OCI-LY3 (cell line): ENCODE measurements at regions not wholly inside any gene's neighbourhood (a gene's known extent, or its start where the extent isn't known, plus 50 kb on each side); places are given as distances from the start of the nearest gene placed in this dataset.
A peak's percentile ranks its signal among the peaks of the same experiment; 100 is the strongest.

Source experiments
- H2AFZ ChIP-seq: fragments of 200-600, 300-600 bp; shearing (Covaris generic); 2 replicates; pipeline ENCODE4 v1.6.0; 2014; ENCODE audit warnings: antibody characterized with exemption, low read depth, low read length
- H3K27ac ChIP-seq: fragments of 200-600, 300-600 bp; sonication (generic); 2 replicates; pipeline ENCODE4 v1.5.1; 2014; ENCODE audit warnings: mild to moderate bottlenecking, low read length, moderate library complexity, mixed read lengths
- H3K27me3 ChIP-seq: fragments of 200-600, 300-600 bp; sonication (generic); 2 replicates; pipeline ENCODE4 v1.6.1; 2014; ENCODE audit warnings: low read depth, low read length, mixed read lengths
- H3K36me3 ChIP-seq: fragments of 200-600, 300-600 bp; sonication (generic); replicated peaks from 2 replicates; pipeline ENCODE3; 2014; ENCODE audit warnings: low read depth, low read length, mixed read lengths
- H3K4me1 ChIP-seq: fragments of 300-600, 200-600 bp; sonication (generic); 2 replicates; pipeline ENCODE4 v1.6.1; 2014; ENCODE audit warnings: low read length, mixed read lengths
- H3K4me2 ChIP-seq: fragments of 200-600, 300-600 bp; sonication (generic); 2 replicates; pipeline ENCODE4 v1.6.1; 2014; ENCODE audit warnings: low read length, mixed read lengths
- H3K4me3 ChIP-seq: fragments of 300-600, 200-600 bp; sonication (generic); 2 replicates; pipeline ENCODE4 v1.5.1; 2014; ENCODE audit warnings: antibody characterized with exemption, mild to moderate bottlenecking, low read length, moderate library complexity
- H3K79me2 ChIP-seq: fragments of 300-600, 200-600 bp; shearing (Covaris generic); 2 replicates; pipeline ENCODE4 v1.6.1; 2014; ENCODE audit warnings: mild to moderate bottlenecking, low read length, mixed read lengths
- H3K9ac ChIP-seq: fragments of 300-600, 200-600 bp; shearing (Covaris generic); 2 replicates; pipeline ENCODE4 v1.6.0; 2014; ENCODE audit warnings: mild to moderate bottlenecking, low read length, moderate library complexity
- H3K9me3 ChIP-seq: fragments of 200-600, 300-600 bp; shearing (Covaris generic); 2 replicates; pipeline ENCODE4 v1.6.1; 2014; ENCODE audit warnings: low read length, mixed read lengths; ENCODE audit not compliant: insufficient read depth
- H4K20me1 ChIP-seq: fragments of 200-600, 300-600 bp; sonication (generic); 2 replicates; pipeline ENCODE4 v1.6.1; 2016; ENCODE audit warnings: low read length, mixed read lengths; ENCODE audit not compliant: insufficient read depth
- EZH2phosphoT487 ChIP-seq: fragments of 200-600 bp; shearing (Covaris generic); IDR thresholded peaks from 2 replicates; pipeline ENCODE4 v1.6.1; 2018; ENCODE audit warnings: antibody characterized with exemption, mixed run types, low read depth
- TF ChIP-seq, protein P1 (sequence below): fragments of 200-600, 300-600 bp; sonication (generic); IDR thresholded peaks from 2 replicates; pipeline ENCODE4 v1.5.1; 2014; ENCODE audit warnings: antibody characterized with exemption, low read length, low read depth

- H2AFZ ChIP-seq, result no peak overlapping the region
- H4K20me1 ChIP-seq, result no peaks in the 10 kb centered on the region
- no peaks in the 10 kb centered on the region for H3K27me3 ChIP-seq
- H3K9me3 ChIP-seq, result no peaks in the 10 kb centered on the region
- H3K4me2 ChIP-seq, result no peak overlapping the region
- no peak for TF ChIP-seq EZH2phosphoT487
- TF ChIP-seq, protein P1, sequence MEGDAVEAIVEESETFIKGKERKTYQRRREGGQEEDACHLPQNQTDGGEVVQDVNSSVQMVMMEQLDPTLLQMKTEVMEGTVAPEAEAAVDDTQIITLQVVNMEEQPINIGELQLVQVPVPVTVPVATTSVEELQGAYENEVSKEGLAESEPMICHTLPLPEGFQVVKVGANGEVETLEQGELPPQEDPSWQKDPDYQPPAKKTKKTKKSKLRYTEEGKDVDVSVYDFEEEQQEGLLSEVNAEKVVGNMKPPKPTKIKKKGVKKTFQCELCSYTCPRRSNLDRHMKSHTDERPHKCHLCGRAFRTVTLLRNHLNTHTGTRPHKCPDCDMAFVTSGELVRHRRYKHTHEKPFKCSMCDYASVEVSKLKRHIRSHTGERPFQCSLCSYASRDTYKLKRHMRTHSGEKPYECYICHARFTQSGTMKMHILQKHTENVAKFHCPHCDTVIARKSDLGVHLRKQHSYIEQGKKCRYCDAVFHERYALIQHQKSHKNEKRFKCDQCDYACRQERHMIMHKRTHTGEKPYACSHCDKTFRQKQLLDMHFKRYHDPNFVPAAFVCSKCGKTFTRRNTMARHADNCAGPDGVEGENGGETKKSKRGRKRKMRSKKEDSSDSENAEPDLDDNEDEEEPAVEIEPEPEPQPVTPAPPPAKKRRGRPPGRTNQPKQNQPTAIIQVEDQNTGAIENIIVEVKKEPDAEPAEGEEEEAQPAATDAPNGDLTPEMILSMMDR, result no peak
- no peaks in the 10 kb centered on the region for H3K36me3 ChIP-seq
- H3K4me1 ChIP-seq, result no peaks in the 10 kb centered on the region
- no peaks in the 10 kb centered on the region for H3K79me2 ChIP-seq
- H3K9ac ChIP-seq, result no peak overlapping the region
- H3K27ac ChIP-seq, result no peak overlapping the region
- H3K4me3 ChIP-seq, result no peak overlapping the region
Measured at GRCh38 chr11:81026032-81026431, 1585.2 kb upstream of the TENM4 start.

DNA sequence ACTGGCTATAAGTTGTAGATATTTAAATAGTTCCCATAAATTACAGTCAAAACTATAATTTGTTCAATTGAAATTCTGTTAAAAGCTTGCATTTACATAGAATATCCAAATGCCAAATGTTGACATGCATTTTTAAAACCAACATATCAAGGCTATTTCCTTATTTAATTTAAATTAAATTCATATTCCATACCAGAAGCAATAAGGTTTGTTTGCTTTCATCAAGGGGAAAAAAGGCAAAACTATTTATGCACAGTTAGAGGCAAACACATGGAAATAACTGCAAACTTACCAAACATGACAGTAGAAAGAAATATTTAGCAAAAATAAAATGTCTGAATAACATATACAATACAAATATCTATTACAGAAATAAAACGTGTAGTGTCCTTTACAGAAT, 1581.2 kb upstream of the TENM4 start:
- H3K9me3 ChIP-seq, result no peaks in the 10 kb centered on the region
- no peak overlapping the region for H2AFZ ChIP-seq
- no peak overlapping the region for H3K4me3 ChIP-seq
- no peak overlapping the region for H3K27ac ChIP-seq
- H3K4me1 ChIP-seq, result no peaks in the 10 kb centered on the region
- TF ChIP-seq, protein P1, result no peak
- no peaks in the 10 kb centered on the region for H3K27me3 ChIP-seq
- H3K4me2 ChIP-seq, result no peak overlapping the region
- H3K9ac ChIP-seq, result no peak overlapping the region
- no peaks in the 10 kb centered on the region for H3K36me3 ChIP-seq
- H4K20me1 ChIP-seq, result no peaks in the 10 kb centered on the region
- no peaks in the 10 kb centered on the region for H3K79me2 ChIP-seq

- Histone ChIP-seq H4K20me1 (no peaks in the 10 kb centered on the region), H3K4me1 (peaks cover 12% of the 10 kb centered on the region), H3K4me2 (no peak overlapping the region), H3K36me3 (no peaks in the 10 kb centered on the region), H3K9ac (no peak overlapping the region), H3K27ac (no peak overlapping the region), H3K9me3 (no peaks in the 10 kb centered on the region), H3K79me2 (no peaks in the 10 kb centered on the region), H2AFZ (no peak overlapping the region), H3K27me3 (no peaks in the 10 kb centered on the region), H3K4me3 (no peak overlapping the region)
- TF ChIP-seq, protein P1, result no peak
Measured at GRCh38 chr11:81010631-81011030, 1569.8 kb upstream of the TENM4 start.

DNA sequence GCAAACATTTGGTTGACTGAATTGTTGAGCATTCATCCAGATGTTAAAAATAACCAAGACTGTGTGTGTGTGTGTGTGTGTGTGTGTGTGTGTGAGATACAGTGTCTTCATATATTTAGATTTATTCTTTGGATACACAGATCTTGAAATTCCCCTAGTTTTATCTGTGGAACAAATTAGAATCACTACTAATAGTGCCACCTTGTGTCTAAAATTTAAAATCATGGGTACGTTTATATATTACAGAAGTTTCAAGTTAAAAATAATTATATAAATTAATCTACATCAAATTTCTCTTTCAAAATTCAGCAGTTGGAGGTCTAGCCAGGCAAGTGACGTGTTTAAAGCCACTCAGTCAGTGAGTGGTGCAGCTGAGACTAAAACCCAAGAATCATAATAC, 1566.2 kb upstream of the TENM4 start:
- Histone ChIP-seq H3K79me2 (no peaks in the 10 kb centered on the region), H3K4me2 (0 out of 2 replicates have a peak overlapping the region, but pooled peaks have one; percentile 1), H3K36me3 (no peaks in the 10 kb centered on the region), H3K27ac (no peak overlapping the region), H2AFZ (no peak overlapping the region), H3K27me3 (no peaks in the 10 kb centered on the region), H3K4me3 (no peak overlapping the region), H3K4me1 (peaks cover 15% of the 10 kb centered on the region), H4K20me1 (no peaks in the 10 kb centered on the region), H3K9me3 (no peaks in the 10 kb centered on the region), H3K9ac (no peak overlapping the region)
- TF ChIP-seq EZH2phosphoT487, result no peak
- TF ChIP-seq, protein P1, result peak; percentile 56
